GM13977 (cell line): ENCODE measurements at regions not wholly inside any gene's neighbourhood (a gene's known extent, or its start where the extent isn't known, plus 50 kb on each side); places are given as distances from the start of the nearest gene placed in this dataset.

Experiments
- DNase-seq: peaks from one replicate; pipeline ENCODE4 v3.0.0; 2012; ENCODE audit warnings: low spot score
- CTCF ChIP-seq: IDR thresholded peaks from 2 replicates; pipeline ENCODE4 v1.5.1; 2012; ENCODE audit warnings: mild to moderate bottlenecking, control low read depth; ENCODE audit not compliant: insufficient read depth; ENCODE audit errors: extremely low read depth, missing control alignments
- in situ Hi-C: fragments of 300-500 bp; cut with MboI; formaldehyde crosslinking; loops from one replicate; pipeline ENCODE4 v1.12.0; 2022; ENCODE audit warnings: low sequenced_read_pairs, low pct_unique_long_range_greater_than_20kb, mixed read lengths, inconsistent platforms; ENCODE audit not compliant: unreplicated experiment

DNA sequence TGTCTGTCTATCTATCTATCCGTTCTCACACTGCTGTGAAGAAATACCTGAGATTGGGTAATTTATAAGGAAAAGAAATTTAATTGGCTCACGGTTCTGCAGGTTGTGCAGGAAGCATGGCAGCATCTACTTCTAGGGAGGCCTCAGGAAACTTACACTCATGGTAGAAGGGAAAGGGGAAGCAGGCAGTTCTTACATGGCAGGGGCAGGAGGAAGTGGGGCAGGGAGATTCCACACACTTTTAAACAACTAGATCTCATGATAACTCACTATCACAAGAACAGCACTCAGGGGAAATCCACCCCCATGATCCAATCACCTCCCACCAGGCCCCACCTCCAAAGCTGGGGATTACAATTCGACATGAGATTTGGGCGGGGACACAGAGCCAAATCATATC is 105.3 kb downstream of the SLC10A2 start:
- in situ Hi-C loops, result no loop called here
- no peak for TF ChIP-seq CTCF
- no peak for DNase-seq

- in situ Hi-C loops, result no loop called here
- TF ChIP-seq CTCF, result no peak
- no peak for DNase-seq
These were observed 109.8 kb downstream of the SLC10A2 start for GRCh38 chr13:102956449-102956848.

GRCh38 chr13:102954350-102954749 is 108.5 kb downstream of the ERCC5 start:
- in situ Hi-C loops, result no loop called here
- no peak for DNase-seq
- no peak for TF ChIP-seq CTCF

DNA sequence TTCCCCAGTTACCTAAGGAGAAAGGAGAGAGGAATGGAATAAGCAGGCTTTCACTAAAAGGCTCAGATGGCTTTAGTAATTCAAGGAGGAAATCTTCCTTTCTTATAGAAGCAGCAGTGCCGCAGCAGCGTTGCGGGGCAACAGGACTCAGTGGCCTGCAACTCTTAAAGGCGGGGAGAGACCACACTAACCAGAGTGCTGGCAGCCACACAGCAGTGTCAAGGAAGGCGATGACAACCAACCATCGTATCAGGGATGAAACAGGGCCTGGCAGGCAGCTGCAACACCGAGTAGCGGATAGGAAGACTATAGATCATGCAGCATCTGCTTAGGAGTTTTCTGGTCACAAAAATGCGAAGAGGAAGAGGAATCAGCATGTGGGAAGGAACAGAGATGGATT is 106.0 kb downstream of the ERCC5 start:
- TF ChIP-seq CTCF, result no peak
- DNase-seq, result no peak
- in situ Hi-C loops, result no loop called here

GRCh38 chr13:102947745-102948405 is 102.0 kb downstream of the ERCC5 start:
- no peak for TF ChIP-seq CTCF
- in situ Hi-C loops, result no loop called here
- DNase-seq, result no peak

DNA sequence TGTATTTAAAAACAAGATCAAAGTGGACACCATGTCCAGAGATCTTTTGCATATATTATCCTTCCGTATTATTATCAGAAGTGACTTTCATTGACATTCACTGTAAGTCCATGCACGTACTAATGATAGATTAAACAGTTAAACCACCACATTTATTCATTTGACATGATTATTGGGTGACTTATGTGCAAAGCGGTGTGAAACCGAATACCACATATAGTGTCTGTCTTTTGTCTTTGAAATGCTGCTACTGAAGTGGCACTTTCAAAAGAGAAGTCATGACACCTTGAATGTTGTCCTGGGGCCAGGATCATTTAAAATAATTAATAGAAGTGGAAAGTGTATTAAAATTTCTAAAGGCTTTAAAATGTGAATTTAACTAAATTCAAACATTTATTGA is 100.1 kb downstream of the ERCC5 start:
- DNase-seq, result no peak
- in situ Hi-C loops, result no loop called here
- no peak for TF ChIP-seq CTCF
